GM12878 (cell line): ENCODE measurements at regions not wholly inside any gene's neighbourhood (a gene's known extent, or its start where the extent isn't known, plus 50 kb on each side); places are given as distances from the start of the nearest gene placed in this dataset.

ENCODE experiments used
- FOXK2 ChIP-seq: fragments of 450-650 bp; IDR thresholded peaks from 2 replicates; pipeline ENCODE4 v1.6.1; 2017; ENCODE audit warnings: mild to moderate bottlenecking, moderate library complexity
- MTA3 ChIP-seq: IDR thresholded peaks from 2 replicates; pipeline ENCODE4 v1.6.1; 2012; ENCODE audit warnings: low read length, inconsistent platforms, borderline replicate concordance
- MXI1 ChIP-seq: fragments of 150-350 bp; IDR thresholded peaks from 2 replicates; pipeline ENCODE4 v1.6.1; 2011; ENCODE audit warnings: low read depth, mild to moderate bottlenecking, inconsistent platforms, low read length, improper control_type of control experiment
- NFYB ChIP-seq: IDR thresholded peaks from 2 replicates; pipeline ENCODE4 v1.6.1; 2011; ENCODE audit warnings: low read depth, mild to moderate bottlenecking, low read length, improper control_type of control experiment, moderate library complexity; ENCODE audit not compliant: insufficient read depth
- REST ChIP-seq: IDR thresholded peaks from 2 replicates; pipeline ENCODE4 v1.6.1; 2012; ENCODE audit warnings: mild to moderate bottlenecking, low read depth, low read length
- RUNX3 ChIP-seq: IDR thresholded peaks from 2 replicates; pipeline ENCODE4 v1.6.1; 2012; ENCODE audit warnings: low read length, inconsistent platforms
- SUPT20H ChIP-seq: IDR thresholded peaks from 2 replicates; pipeline ENCODE4 v1.6.1; 2011; ENCODE audit warnings: low read depth, mild to moderate bottlenecking, low read length, moderate library complexity, borderline replicate concordance; ENCODE audit not compliant: control insufficient read depth
- ZNF24 ChIP-seq: fragments of 450-650 bp; IDR thresholded peaks from 2 replicates; pipeline ENCODE4 v1.6.1; 2017; ENCODE audit warnings: antibody characterized with exemption, mild to moderate bottlenecking
- TF ChIP-seq, protein P1 (sequence below): fragments of 450-650 bp; IDR thresholded peaks from 2 replicates; pipeline ENCODE4 v1.6.1; 2017; ENCODE audit warnings: mild to moderate bottlenecking, moderate library complexity

DNA sequence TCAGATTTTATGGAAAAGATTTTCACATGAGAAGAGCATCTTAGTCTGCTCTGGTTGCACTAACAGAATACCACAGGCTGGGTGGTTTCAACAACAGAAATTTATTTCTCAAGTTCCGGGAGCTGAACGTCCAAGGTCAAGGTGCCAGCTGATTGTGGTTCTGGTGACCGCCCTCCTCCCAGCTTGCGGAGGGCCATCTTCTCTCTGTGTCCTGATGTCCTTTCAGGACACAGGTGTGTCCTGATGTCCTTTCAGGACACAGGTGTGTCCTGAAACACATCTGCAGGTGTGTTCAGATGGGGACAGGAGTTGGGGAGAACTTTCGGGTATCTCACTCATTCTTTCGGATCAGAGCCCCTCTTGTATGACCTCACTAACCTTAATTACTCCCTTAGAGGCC, 374.9 kb downstream of the SOX11 start (continued):
- TF ChIP-seq, protein P1, sequence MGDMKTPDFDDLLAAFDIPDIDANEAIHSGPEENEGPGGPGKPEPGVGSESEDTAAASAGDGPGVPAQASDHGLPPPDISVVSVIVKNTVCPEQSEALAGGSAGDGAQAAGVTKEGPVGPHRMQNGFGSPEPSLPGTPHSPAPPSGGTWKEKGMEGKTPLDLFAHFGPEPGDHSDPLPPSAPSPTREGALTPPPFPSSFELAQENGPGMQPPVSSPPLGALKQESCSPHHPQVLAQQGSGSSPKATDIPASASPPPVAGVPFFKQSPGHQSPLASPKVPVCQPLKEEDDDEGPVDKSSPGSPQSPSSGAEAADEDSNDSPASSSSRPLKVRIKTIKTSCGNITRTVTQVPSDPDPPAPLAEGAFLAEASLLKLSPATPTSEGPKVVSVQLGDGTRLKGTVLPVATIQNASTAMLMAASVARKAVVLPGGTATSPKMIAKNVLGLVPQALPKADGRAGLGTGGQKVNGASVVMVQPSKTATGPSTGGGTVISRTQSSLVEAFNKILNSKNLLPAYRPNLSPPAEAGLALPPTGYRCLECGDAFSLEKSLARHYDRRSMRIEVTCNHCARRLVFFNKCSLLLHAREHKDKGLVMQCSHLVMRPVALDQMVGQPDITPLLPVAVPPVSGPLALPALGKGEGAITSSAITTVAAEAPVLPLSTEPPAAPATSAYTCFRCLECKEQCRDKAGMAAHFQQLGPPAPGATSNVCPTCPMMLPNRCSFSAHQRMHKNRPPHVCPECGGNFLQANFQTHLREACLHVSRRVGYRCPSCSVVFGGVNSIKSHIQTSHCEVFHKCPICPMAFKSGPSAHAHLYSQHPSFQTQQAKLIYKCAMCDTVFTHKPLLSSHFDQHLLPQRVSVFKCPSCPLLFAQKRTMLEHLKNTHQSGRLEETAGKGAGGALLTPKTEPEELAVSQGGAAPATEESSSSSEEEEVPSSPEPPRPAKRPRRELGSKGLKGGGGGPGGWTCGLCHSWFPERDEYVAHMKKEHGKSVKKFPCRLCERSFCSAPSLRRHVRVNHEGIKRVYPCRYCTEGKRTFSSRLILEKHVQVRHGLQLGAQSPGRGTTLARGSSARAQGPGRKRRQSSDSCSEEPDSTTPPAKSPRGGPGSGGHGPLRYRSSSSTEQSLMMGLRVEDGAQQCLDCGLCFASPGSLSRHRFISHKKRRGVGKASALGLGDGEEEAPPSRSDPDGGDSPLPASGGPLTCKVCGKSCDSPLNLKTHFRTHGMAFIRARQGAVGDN = no peak
- TF ChIP-seq RUNX3 = no peak
- no peak for TF ChIP-seq NFYB
- TF ChIP-seq FOXK2 = no peak
- no peak for TF ChIP-seq MTA3
- TF ChIP-seq ZNF24 = no peak
- no peak for TF ChIP-seq REST
- TF ChIP-seq MXI1 = no peak
- no peak for TF ChIP-seq SUPT20H
